ENCODE measurements at regions not wholly inside any gene's neighbourhood (a gene's known extent, or its start where the extent isn't known, plus 50 kb on each side); places are given as distances from the start of the nearest gene placed in this dataset.

DNA sequence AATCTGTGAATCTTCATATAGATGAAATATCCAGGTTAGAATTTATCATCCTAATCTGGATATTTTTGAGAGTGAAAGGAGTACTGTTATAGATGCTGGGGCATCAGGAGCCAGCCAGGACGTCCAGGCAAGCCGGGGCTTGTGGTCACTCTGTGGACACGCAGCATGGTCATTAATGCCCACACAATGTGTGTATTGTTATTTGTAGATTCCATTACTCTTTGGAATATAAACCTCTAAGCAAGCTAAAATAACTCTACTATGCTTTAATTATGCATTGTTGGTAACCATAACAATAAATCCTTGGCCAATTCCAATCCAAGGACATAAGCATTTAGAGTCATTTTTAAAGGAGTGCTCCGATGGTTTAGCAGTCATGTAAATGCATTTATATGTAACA lies 137.9 kb downstream of the TM9SF2 start:
- Mint-ChIP-seq H3K9me3 (no peaks in the 10 kb centered on the region), H3K27ac (no peak overlapping the region), H3K36me3 (no peaks in the 10 kb centered on the region), H3K4me1 (ENCODE audit: unreplicated experiment) (peaks cover 4% of the 10 kb centered on the region), H3K27me3 (no peaks in the 10 kb centered on the region), H3K4me3 (no peak overlapping the region)
- DNase-seq (ENCODE audit: extremely low spot score, unreplicated experiment): no peak
- TF ChIP-seq, protein P1, sequence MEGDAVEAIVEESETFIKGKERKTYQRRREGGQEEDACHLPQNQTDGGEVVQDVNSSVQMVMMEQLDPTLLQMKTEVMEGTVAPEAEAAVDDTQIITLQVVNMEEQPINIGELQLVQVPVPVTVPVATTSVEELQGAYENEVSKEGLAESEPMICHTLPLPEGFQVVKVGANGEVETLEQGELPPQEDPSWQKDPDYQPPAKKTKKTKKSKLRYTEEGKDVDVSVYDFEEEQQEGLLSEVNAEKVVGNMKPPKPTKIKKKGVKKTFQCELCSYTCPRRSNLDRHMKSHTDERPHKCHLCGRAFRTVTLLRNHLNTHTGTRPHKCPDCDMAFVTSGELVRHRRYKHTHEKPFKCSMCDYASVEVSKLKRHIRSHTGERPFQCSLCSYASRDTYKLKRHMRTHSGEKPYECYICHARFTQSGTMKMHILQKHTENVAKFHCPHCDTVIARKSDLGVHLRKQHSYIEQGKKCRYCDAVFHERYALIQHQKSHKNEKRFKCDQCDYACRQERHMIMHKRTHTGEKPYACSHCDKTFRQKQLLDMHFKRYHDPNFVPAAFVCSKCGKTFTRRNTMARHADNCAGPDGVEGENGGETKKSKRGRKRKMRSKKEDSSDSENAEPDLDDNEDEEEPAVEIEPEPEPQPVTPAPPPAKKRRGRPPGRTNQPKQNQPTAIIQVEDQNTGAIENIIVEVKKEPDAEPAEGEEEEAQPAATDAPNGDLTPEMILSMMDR (conservative IDR thresholded peaks at IDR 0.05): no peak

DNA sequence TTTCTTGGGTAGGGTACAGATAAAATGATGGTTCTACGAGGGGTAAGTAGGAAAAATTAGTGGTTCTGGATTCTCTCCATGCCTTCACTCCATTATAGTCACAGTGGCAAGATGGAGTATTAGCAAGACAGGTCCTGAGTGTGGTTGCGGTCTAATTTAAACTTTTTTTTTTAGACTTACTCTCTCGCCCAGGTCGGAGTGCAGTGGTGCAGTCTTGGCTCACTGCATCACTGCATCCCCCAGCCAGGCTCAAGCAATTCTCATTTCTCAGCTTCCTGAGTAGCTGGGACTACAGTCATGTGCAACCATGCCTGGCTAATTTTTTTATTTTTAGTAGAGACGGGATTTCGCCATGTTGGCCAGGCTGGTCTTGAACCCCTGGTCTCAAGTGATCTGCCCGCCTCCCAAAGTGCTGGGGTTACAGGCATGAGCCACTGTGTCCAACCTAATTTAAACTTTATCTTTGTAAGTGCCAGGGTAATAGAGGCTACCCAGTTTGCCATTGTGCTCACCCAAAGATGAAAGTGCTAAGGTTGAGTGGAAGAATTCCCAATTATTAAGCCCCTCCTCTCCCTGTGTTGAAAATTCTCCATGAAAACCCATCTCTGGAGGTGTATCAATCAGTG lies 135.6 kb downstream of the TM9SF2 start:
- TF ChIP-seq, protein P1 (conservative IDR thresholded peaks at IDR 0.05): no peak

DNA sequence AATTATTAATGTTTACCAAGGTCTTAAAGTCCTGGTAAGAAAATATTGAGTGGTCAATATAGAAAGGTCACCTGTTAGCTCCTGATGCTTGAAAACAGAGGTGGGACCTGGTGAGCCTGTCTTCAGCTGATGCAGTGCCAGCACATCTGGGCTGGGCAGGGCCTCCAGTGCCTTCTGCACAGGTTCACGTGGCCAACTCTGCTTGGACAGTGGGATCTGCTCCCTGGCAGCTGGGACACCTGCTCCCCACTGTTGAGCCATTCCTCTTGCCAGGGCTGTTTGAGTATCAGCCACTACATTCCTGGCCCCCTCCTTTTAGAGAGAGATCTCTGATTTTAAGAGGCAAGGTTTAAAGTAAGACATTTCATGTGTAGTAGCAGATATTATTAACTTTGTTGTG lies 135.0 kb downstream of the TM9SF2 start:
- no peaks in the 10 kb centered on the region for H3K9me3 Mint-ChIP-seq
- H3K27ac Mint-ChIP-seq: no peak overlapping the region
- no peaks in the 10 kb centered on the region for H3K36me3 Mint-ChIP-seq
- H3K4me3 Mint-ChIP-seq: no peak overlapping the region
- H3K27me3 Mint-ChIP-seq: no peaks in the 10 kb centered on the region
- H3K4me1 Mint-ChIP-seq (ENCODE audit: unreplicated experiment): peaks cover 4% of the 10 kb centered on the region
- TF ChIP-seq, protein P1 (conservative IDR thresholded peaks at IDR 0.05): no peak
- DNase-seq (ENCODE audit: extremely low spot score, unreplicated experiment): no peak

More for the DNA sequence above, 135.6 kb downstream of the TM9SF2 start:
- Mint-ChIP-seq H3K4me1 (ENCODE audit: unreplicated experiment) (peaks cover 4% of the 10 kb centered on the region), H3K36me3 (no peaks in the 10 kb centered on the region), H3K4me3 (no peak overlapping the region), H3K9me3 (no peaks in the 10 kb centered on the region), H3K27me3 (no peaks in the 10 kb centered on the region), H3K27ac (no peak overlapping the region)
- DNase-seq (ENCODE audit: extremely low spot score, unreplicated experiment): no peak

DNA sequence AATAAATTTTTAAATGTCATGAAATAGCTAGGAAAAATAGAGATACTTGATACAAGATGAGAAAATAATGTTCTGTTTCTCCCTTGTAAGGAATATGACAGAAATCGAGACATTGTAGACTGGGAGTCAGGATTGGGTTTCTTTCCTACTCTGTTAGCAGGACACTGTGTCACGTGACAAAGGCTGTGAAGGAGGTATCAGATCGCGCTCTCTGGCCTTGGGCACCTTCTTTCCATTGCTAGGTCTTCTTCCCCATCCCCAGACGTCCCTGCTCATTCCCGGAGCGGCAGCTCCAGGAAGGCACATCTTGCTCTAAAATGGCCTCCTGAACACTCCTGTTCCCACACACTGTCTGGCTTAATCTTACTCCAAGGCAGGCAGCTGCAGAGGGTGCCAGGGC lies 133.4 kb downstream of the TM9SF2 start:
- no peak for DNase-seq (ENCODE audit: extremely low spot score, unreplicated experiment)
- TF ChIP-seq, protein P1 (conservative IDR thresholded peaks at IDR 0.05): no peak
- Mint-ChIP-seq H3K36me3 (no peaks in the 10 kb centered on the region), H3K27ac (no peak overlapping the region), H3K27me3 (no peaks in the 10 kb centered on the region), H3K4me1 (ENCODE audit: unreplicated experiment) (peaks cover 8% of the 10 kb centered on the region), H3K4me3 (no peak overlapping the region), H3K9me3 (no peaks in the 10 kb centered on the region)

DNA sequence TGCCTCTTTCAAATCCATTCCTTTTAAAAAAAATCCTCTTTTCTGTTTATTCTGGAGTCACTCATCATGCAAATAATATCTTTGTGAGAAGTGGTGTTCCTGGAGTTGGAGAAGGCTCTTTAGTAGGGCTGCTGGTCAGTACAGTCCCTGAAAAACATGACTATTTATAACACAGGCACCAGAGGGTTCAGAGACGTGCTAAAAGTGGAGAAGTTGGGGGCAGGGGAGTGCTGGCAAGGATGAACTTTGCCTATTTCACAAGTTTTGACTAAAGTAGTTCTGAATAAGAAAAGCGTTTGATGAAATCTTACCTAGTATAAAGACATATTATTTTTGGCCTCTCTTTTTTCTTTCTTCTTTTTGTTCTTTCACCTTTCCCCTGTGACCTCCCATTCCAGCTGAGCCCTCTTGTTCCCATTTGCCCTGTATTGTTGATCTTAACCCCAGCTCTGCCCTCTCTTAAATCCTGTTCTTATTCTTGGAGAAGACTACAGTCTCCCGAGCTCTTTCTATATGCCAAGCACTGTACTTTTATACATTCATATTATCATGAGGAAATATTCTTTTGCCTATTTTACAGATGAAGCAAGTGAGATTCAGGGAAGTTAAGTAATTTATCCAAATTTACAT lies 129.1 kb downstream of the TM9SF2 start:
- TF ChIP-seq, protein P1 (conservative IDR thresholded peaks at IDR 0.05): no peak
- Mint-ChIP-seq H3K4me1 (ENCODE audit: unreplicated experiment) (peaks cover 37% of the 10 kb centered on the region), H3K27me3 (no peaks in the 10 kb centered on the region), H3K27ac (no peak overlapping the region), H3K4me3 (no peak overlapping the region), H3K36me3 (no peaks in the 10 kb centered on the region), H3K9me3 (no peaks in the 10 kb centered on the region)
- no peak for DNase-seq (ENCODE audit: extremely low spot score, unreplicated experiment)
